ENCODE measurements at regions not wholly inside any gene's neighbourhood (a gene's known extent, or its start where the extent isn't known, plus 50 kb on each side); places are given as distances from the start of the nearest gene placed in this dataset.

DNA sequence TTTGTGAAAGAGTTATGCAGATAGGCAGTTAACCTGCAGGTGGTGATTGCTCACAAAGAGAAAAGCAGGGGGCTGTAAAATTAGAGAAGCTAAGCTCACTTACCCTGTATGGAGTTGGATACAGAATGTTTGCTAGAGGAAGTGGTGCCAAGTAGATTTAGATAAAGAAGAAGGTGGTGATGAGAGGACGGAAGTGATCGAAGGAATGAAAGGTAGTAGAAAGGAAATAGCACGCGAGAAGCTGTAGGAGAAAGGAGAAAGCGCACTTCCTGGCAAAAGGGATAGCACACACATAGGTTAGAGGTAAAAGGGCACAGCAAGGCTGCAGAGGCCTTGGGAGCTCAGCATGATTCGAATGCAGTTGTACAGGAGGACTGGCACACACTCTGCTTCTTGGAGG is 87.3 kb upstream of the CTSC start:
- Mint-ChIP-seq H3K9me3 (ENCODE audit: unreplicated experiment) (no peaks in the 10 kb centered on the region), H3K27me3 (ENCODE audit: unreplicated experiment) (peaks cover 8% of the 10 kb centered on the region), H3K4me1 (ENCODE audit: unreplicated experiment) (no peaks in the 10 kb centered on the region), H3K36me3 (ENCODE audit: unreplicated experiment) (no peaks in the 10 kb centered on the region), H3K4me3 (ENCODE audit: unreplicated experiment) (no peak overlapping the region), H3K27ac (ENCODE audit: unreplicated experiment) (no peak overlapping the region)
- TF ChIP-seq, protein P1, sequence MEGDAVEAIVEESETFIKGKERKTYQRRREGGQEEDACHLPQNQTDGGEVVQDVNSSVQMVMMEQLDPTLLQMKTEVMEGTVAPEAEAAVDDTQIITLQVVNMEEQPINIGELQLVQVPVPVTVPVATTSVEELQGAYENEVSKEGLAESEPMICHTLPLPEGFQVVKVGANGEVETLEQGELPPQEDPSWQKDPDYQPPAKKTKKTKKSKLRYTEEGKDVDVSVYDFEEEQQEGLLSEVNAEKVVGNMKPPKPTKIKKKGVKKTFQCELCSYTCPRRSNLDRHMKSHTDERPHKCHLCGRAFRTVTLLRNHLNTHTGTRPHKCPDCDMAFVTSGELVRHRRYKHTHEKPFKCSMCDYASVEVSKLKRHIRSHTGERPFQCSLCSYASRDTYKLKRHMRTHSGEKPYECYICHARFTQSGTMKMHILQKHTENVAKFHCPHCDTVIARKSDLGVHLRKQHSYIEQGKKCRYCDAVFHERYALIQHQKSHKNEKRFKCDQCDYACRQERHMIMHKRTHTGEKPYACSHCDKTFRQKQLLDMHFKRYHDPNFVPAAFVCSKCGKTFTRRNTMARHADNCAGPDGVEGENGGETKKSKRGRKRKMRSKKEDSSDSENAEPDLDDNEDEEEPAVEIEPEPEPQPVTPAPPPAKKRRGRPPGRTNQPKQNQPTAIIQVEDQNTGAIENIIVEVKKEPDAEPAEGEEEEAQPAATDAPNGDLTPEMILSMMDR (IDR thresholded peaks at IDR 0.05): no peak
- no peak for DNase-seq (ENCODE audit: extremely low spot score, unreplicated experiment)

DNA sequence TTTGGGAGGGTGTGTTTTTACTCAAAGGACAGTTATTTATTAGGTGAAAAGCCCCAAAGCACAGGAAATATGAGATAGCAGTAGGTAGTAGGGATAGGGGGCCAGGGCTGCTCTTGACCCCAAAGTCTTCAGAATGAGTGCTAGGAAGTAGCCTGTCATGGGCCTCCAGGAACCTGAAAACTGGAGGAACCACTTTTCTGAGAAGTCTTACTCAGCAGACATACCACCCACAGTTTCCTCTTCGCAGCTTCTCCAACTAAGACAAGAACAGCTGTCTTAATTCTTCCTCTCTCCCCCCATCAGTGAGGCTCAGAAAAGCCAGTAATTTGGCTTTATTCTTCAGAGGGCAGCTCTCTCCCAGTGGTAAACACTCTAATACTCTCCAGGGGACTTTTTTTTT is 84.0 kb upstream of the CTSC start:
- Mint-ChIP-seq H3K27ac (ENCODE audit: unreplicated experiment) (no peak overlapping the region), H3K4me1 (ENCODE audit: unreplicated experiment) (peaks cover 3% of the 10 kb centered on the region), H3K4me3 (ENCODE audit: unreplicated experiment) (no peak overlapping the region), H3K36me3 (ENCODE audit: unreplicated experiment) (no peaks in the 10 kb centered on the region), H3K27me3 (ENCODE audit: unreplicated experiment) (peaks cover 8% of the 10 kb centered on the region), H3K9me3 (ENCODE audit: unreplicated experiment) (no peaks in the 10 kb centered on the region)
- TF ChIP-seq, protein P1 (IDR thresholded peaks at IDR 0.05): no peak
- DNase-seq (ENCODE audit: extremely low spot score, unreplicated experiment): no peak

DNA sequence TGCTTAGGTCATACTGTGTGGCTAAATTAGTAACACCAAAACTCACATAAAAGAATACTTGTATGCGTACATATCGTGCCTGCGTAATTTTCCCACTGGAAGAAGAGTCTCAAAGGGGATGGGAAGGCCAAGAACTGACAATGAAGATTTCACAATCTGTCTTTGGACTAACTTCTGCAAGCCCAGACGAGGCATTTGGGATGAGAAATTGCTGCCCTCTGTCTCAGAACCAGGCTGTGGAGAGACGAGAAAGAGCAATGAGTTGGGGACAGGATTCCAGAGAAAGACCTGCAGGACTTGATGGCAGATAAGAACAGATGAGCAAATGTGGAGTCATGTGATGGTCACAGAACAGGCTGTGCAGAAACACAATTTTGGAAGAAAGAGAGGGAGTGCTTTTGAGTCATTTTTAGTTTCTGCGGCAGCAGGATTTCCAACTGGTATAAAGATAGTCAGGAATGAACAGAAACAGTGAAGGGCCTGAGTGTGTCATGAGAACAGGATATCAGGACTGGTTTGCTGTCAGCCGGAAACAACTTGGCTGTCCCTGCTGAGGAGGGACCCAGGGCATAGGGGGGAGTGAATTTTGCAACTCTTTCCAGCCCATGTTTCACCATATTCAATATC is 82.7 kb upstream of the CTSC start:
- peaks cover 8% of the 10 kb centered on the region for H3K27me3 Mint-ChIP-seq (ENCODE audit: unreplicated experiment)
- no peaks in the 10 kb centered on the region for H3K36me3 Mint-ChIP-seq (ENCODE audit: unreplicated experiment)
- H3K4me1 Mint-ChIP-seq (ENCODE audit: unreplicated experiment): peaks cover 3% of the 10 kb centered on the region
- TF ChIP-seq, protein P1 (IDR thresholded peaks at IDR 0.05): no peak
- DNase-seq (ENCODE audit: extremely low spot score, unreplicated experiment): no peak
- H3K9me3 Mint-ChIP-seq (ENCODE audit: unreplicated experiment): no peaks in the 10 kb centered on the region
- H3K4me3 Mint-ChIP-seq (ENCODE audit: unreplicated experiment): no peak overlapping the region
- H3K27ac Mint-ChIP-seq (ENCODE audit: unreplicated experiment): no peak overlapping the region

DNA sequence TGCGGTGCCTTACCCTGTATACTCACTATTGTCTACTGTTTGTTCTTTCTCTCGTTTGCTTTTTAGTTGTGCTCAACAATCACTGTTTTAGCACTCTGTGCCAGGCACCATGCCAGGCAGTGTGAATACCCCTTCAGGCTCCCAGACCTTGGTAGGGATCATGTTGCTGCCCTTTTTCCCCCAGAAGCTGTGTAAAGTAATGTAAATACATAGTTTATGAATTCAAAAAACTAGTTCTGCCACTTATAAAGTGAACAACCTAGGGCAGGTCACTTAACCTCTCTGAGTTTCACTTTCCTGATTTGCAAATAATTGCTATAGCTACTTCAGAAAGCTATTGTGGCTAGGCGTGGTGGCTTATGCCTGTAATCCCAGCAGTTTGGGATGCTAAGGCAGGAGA is 81.0 kb upstream of the CTSC start:
- peaks cover 5% of the 10 kb centered on the region for H3K27me3 Mint-ChIP-seq (ENCODE audit: unreplicated experiment)
- H3K9me3 Mint-ChIP-seq (ENCODE audit: unreplicated experiment): no peaks in the 10 kb centered on the region
- no peak overlapping the region for H3K4me3 Mint-ChIP-seq (ENCODE audit: unreplicated experiment)
- no peak overlapping the region for H3K27ac Mint-ChIP-seq (ENCODE audit: unreplicated experiment)
- H3K4me1 Mint-ChIP-seq (ENCODE audit: unreplicated experiment): peaks cover 3% of the 10 kb centered on the region
- no peak for DNase-seq (ENCODE audit: extremely low spot score, unreplicated experiment)
- TF ChIP-seq, protein P1 (IDR thresholded peaks at IDR 0.05): no peak
- no peaks in the 10 kb centered on the region for H3K36me3 Mint-ChIP-seq (ENCODE audit: unreplicated experiment)

DNA sequence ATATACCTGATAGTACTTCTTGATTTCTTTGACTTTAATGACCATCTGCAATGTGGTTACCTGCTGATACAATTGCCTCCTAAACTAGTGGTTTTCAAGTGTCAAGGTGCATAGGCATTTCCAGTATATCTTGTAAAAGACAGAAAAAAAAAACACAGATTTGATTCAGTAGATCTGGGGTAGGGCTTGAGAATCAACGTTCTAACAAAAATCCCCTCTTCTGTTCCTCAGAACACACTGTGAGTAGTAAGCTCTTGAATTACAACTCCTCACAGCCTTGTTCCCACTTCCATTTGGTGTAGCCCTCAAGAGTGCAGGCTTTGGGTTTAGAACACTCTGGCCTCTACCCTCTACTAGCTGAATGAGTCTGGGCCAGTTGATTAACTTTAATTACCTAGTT is 78.0 kb upstream of the CTSC start:
- H3K27ac Mint-ChIP-seq (ENCODE audit: unreplicated experiment): no peak overlapping the region
- no peaks in the 10 kb centered on the region for H3K36me3 Mint-ChIP-seq (ENCODE audit: unreplicated experiment)
- no peak overlapping the region for H3K4me3 Mint-ChIP-seq (ENCODE audit: unreplicated experiment)
- no peaks in the 10 kb centered on the region for H3K9me3 Mint-ChIP-seq (ENCODE audit: unreplicated experiment)
- TF ChIP-seq, protein P1 (IDR thresholded peaks at IDR 0.05): no peak
- no peak for DNase-seq (ENCODE audit: extremely low spot score, unreplicated experiment)
- H3K27me3 Mint-ChIP-seq (ENCODE audit: unreplicated experiment): peaks cover 5% of the 10 kb centered on the region
- H3K4me1 Mint-ChIP-seq (ENCODE audit: unreplicated experiment): peaks cover 3% of the 10 kb centered on the region
